ENCODE measurements at regions not wholly inside any gene's neighbourhood (a gene's known extent, or its start where the extent isn't known, plus 50 kb on each side); places are given as distances from the start of the nearest gene placed in this dataset.
"Not testable (repeated sequence)": the region's sequence is repeated elsewhere in the genome, so short reads cannot be mapped to it uniquely, and the experiment has no call there.

DNA sequence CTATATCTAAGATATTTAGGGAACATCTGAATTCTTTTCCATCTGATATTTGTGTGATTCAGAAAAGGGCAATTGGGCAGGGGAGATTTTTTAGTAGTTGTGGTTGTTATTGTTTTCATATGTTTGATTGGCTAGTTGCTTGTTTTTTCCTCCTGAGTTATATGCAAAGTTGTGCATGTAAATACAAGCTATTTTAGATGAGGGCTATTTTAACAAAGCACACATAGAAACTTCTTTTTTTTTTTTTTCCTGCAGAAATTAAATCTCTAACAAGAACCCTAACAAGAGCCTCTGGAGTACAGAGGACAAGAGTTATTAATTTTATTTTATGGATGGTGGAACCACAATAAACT is 559.1 kb downstream of the CETN3 start:
- Mint-ChIP-seq H3K4me1 (no peaks in the 10 kb centered on the region), H3K36me3 (no peaks in the 10 kb centered on the region), H3K9me3 (peaks cover 0 to 1% (median 0%) of the 10 kb centered on the region in 6 donors), H3K27ac (no peak overlapping the region), H3K27me3 (ENCODE audit: low read depth in 3 of 3) (peaks cover 0 to 2% (median 0%) of the 10 kb centered on the region in 3 donors), H3K4me3 (no peak overlapping the region)
- no peak for DNase-seq

- no peak overlapping the region for H3K4me3 Mint-ChIP-seq
- H3K27me3 Mint-ChIP-seq (ENCODE audit: low read depth in 3 of 3): peaks cover 0 to 2% (median 0%) of the 10 kb centered on the region in 3 donors
- no peaks in the 10 kb centered on the region for H3K36me3 Mint-ChIP-seq
- H3K27ac Mint-ChIP-seq: no peak overlapping the region
- peaks cover 0 to 1% (median 0%) of the 10 kb centered on the region in 6 donors for H3K9me3 Mint-ChIP-seq
- no peak for DNase-seq
- no peaks in the 10 kb centered on the region for H3K4me1 Mint-ChIP-seq
Measured at GRCh38 chr5:89849830-89850512, 559.6 kb downstream of the CETN3 start.

GRCh38 chr5:89847743-89848142 is 561.8 kb downstream of the CETN3 start:
- H3K9me3 Mint-ChIP-seq: peaks cover 0 to 6% (median 0%) of the 10 kb centered on the region in 6 donors
- no peaks in the 10 kb centered on the region for H3K4me1 Mint-ChIP-seq
- no peaks in the 10 kb centered on the region for H3K36me3 Mint-ChIP-seq
- H3K27ac Mint-ChIP-seq: no peak overlapping the region
- no peak overlapping the region for H3K4me3 Mint-ChIP-seq
- peaks cover 0 to 2% (median 0%) of the 10 kb centered on the region in 3 donors for H3K27me3 Mint-ChIP-seq (ENCODE audit: low read depth in 3 of 3)
- no peak for DNase-seq

- Mint-ChIP-seq H3K27me3 (ENCODE audit: low read depth in 3 of 3) (peaks cover 0 to 2% (median 0%) of the 10 kb centered on the region in 3 donors), H3K27ac (no peak overlapping the region)
Measured at GRCh38 chr5:89844548-89844947, 565.0 kb downstream of the CETN3 start.

DNA sequence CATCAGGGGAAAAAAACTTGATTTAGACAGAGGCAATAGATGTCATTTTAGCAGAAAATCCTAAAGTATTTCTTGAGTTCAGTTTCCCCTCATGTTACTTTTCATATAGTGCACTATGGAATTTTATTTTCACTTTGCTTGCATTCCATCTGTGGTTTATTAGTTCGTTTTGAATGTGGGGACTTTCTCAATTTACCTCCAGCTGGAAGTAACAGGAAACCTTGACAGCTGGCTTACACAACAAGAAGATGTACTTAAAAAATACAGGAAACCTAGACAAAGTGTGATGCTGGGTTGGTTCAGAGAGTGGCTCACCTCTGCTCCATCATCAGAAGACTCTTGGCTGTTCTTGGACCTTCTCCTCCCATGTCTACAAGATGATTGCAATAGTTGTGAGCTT is 567.0 kb downstream of the CETN3 start:
- DNase-seq: no peak
- H3K27me3 Mint-ChIP-seq (ENCODE audit: low read depth in 3 of 3): peaks cover 0 to 4% (median 0%) of the 10 kb centered on the region in 3 donors
- H3K4me3 Mint-ChIP-seq: no peak overlapping the region
- no peaks in the 10 kb centered on the region for H3K4me1 Mint-ChIP-seq
- no peaks in the 10 kb centered on the region for H3K36me3 Mint-ChIP-seq
- peaks cover 0 to 17% (median under 1%) of the 10 kb centered on the region in 6 donors for H3K9me3 Mint-ChIP-seq
- no peak overlapping the region for H3K27ac Mint-ChIP-seq

More at GRCh38 chr5:89844548-89844947, 565.0 kb downstream of the CETN3 start:
- Mint-ChIP-seq H3K4me1 (no peaks in the 10 kb centered on the region), H3K9me3 (peaks cover 0 to 9% (median 0%) of the 10 kb centered on the region in 6 donors), H3K36me3 (no peaks in the 10 kb centered on the region), H3K4me3 (no peak overlapping the region)
- no peak for DNase-seq

DNA sequence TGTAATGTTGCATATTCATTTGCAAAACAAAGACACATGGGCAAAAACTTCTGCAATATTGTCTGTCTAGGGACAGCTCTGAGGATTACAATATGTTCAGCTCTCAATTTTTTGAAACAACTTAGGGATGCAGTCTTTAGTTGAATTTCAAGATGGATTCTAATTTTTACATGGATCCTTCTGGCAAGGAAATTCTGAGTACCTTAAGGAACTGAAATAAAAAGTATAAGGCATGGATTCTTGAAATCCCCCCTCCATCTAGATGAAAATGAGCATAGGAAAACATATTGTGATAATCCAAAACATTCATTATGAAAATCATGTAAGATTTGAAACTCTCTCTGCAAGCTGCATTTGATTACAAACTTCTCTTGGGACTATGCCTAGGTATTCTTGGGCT is 568.6 kb downstream of the CETN3 start:
- Mint-ChIP-seq H3K4me3 (no peak overlapping the region), H3K4me1 (no peaks in the 10 kb centered on the region), H3K27me3 (ENCODE audit: low read depth in 3 of 3) (peaks cover 0 to 2% (median 0%) of the 10 kb centered on the region in 3 donors), H3K27ac (no peak overlapping the region), H3K36me3 (no peaks in the 10 kb centered on the region), H3K9me3 (peaks cover 0 to 28% (median 4%) of the 10 kb centered on the region in 6 donors)
- no peak for DNase-seq

GRCh38 chr5:89830691-89831090 is 578.9 kb downstream of the CETN3 start:
- Mint-ChIP-seq H3K4me1 (no peaks in the 10 kb centered on the region), H3K4me3 (no peak overlapping the region), H3K27ac (no peak overlapping the region), H3K36me3 (no peaks in the 10 kb centered on the region), H3K27me3 (ENCODE audit: low read depth in 3 of 3) (peaks cover 0 to 2% (median 0%) of the 10 kb centered on the region in 3 donors), H3K9me3 (peaks cover 0 to 6% (median under 1%) of the 10 kb centered on the region in 6 donors)
- DNase-seq: no peak

- no peaks in the 10 kb centered on the region for H3K36me3 Mint-ChIP-seq
- no peak overlapping the region for H3K4me3 Mint-ChIP-seq
- H3K27me3 Mint-ChIP-seq (ENCODE audit: low read depth in 3 of 3): peaks cover 0 to 2% (median 0%) of the 10 kb centered on the region in 3 donors
- no peaks in the 10 kb centered on the region for H3K4me1 Mint-ChIP-seq
- H3K9me3 Mint-ChIP-seq: peaks cover 0 to 13% (median 1%) of the 10 kb centered on the region in 6 donors
- H3K27ac Mint-ChIP-seq: no peak overlapping the region
- DNase-seq: no peak
Measured at GRCh38 chr5:89827960-89828359, 581.6 kb downstream of the CETN3 start.

DNA sequence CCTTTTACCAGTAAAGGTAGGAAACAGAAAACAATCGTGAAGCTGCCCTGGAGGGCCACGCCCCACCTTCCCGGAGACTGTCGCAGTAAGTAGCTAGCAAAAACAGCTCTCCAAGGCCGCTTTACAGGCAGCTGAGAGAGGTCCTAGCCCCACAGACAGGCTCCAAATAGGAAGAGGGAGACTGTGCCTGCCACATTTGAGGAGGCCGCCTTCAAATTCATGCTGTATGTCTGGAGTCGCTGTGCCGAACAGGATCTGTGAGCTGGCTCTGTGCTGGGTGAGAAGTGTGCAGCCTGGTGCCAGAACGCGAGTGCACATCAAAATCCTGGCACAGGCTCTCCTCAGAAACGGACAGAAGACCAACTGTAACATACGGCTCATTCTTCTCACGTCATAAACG is 582.2 kb downstream of the CETN3 start:
- Mint-ChIP-seq H3K4me3 (no peak overlapping the region), H3K36me3 (no peaks in the 10 kb centered on the region), H3K9me3 (peaks cover 0 to 13% (median 1%) of the 10 kb centered on the region in 6 donors), H3K4me1 (no peaks in the 10 kb centered on the region), H3K27ac (no peak overlapping the region), H3K27me3 (ENCODE audit: low read depth in 3 of 3) (peaks cover 0 to 2% (median 0%) of the 10 kb centered on the region in 3 donors)
- no peak for DNase-seq

DNA sequence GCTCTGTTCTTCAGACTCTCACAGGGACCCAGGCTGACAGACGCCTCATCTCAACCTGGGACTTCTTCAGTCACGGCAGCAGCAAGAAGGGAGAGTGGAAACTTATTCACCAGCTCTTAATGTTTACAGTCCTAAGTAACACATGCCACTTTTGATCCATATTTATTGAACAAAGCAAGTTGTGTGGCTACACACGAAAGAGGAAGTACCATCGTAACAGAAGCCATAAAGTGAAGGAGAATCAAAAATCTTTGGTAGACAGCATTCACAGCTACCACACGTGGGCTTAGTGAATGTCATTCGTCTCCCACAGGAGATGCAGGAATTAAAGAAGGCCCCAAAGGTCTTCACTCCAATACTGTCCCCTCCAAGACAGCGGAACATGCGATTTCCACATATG is 582.6 kb downstream of the CETN3 start:
- Mint-ChIP-seq H3K4me3 (no peak overlapping the region), H3K27ac (no peak overlapping the region), H3K27me3 (ENCODE audit: low read depth in 3 of 3) (peaks cover 0 to 2% (median 0%) of the 10 kb centered on the region in 3 donors), H3K36me3 (no peaks in the 10 kb centered on the region), H3K9me3 (peaks cover 0 to 13% (median 1%) of the 10 kb centered on the region in 6 donors), H3K4me1 (no peaks in the 10 kb centered on the region)
- no peak for DNase-seq

- Mint-ChIP-seq H3K27ac (no peak overlapping the region), H3K36me3 (no peaks in the 10 kb centered on the region), H3K4me3 (no peak overlapping the region), H3K27me3 (ENCODE audit: low read depth in 3 of 3) (no peaks in the 10 kb centered on the region), H3K9me3 (peaks cover 0 to 13% (median 3%) of the 10 kb centered on the region in 6 donors), H3K4me1 (no peaks in the 10 kb centered on the region)
- DNase-seq: no peak
Measured at GRCh38 chr5:89823046-89823445, 586.5 kb downstream of the CETN3 start.

- Mint-ChIP-seq H3K9me3 (peaks cover 0 to 5% (median under 1%) of the 10 kb centered on the region in 6 donors), H3K27me3 (ENCODE audit: low read depth in 3 of 3) (no peaks in the 10 kb centered on the region), H3K4me3 (no peak overlapping the region), H3K4me1 (no peaks in the 10 kb centered on the region), H3K27ac (no peak overlapping the region), H3K36me3 (no peaks in the 10 kb centered on the region)
- no peak for DNase-seq
Measured at GRCh38 chr5:89817841-89818240, 591.7 kb downstream of the CETN3 start.

DNA sequence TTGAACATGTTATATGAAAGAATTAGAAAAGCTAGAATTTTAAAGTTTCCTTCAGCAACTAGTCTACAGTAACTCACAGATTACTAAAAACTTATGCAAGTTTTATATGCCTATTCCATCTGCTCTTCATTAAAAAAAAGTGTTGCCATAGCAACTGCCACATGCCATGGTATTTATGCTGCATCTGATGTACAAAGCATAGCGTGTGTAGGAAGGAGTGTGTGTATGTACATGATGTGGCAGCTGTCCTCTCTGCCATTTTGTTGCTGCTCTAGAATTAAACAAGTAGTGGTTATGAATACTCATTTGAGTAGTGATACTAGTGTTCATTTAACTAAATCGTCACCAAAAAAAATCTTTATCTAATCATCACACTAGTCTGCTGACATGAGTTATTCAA is 593.5 kb downstream of the CETN3 start:
- H3K4me3 Mint-ChIP-seq: no peak overlapping the region
- H3K27ac Mint-ChIP-seq: no peak overlapping the region
- H3K27me3 Mint-ChIP-seq (ENCODE audit: low read depth in 3 of 3): no peaks in the 10 kb centered on the region
- H3K36me3 Mint-ChIP-seq: no peaks in the 10 kb centered on the region
- H3K9me3 Mint-ChIP-seq: peaks cover 0 to 12% (median 2%) of the 10 kb centered on the region in 6 donors
- DNase-seq: no peak
- no peaks in the 10 kb centered on the region for H3K4me1 Mint-ChIP-seq

- H3K4me1 Mint-ChIP-seq: not testable (repeated sequence)
Measured at GRCh38 chr5:89800735-89801134, 608.8 kb downstream of the CETN3 start.

DNA sequence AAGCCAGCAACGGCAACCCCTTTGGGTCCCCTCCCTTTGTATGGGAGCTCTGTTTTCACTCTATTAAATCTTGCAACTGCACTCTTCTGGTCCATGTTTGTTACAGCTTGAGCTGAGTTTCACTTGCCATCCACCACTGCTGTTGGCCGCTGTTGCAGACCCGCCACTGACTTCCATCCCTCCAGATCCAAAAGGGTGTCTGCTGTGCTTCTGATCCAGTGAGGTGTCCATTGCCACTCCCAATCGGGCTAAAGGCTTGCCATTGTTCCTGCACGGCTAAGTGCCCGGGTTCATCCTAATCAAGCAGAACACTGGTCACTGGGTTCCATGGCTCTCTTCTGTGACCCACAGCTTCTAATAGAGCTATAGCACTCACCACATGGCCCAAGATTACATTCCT is 615.1 kb downstream of the CETN3 start:
- not testable (repeated sequence) for H3K27ac Mint-ChIP-seq; DNase-seq; H3K36me3 Mint-ChIP-seq; H3K4me1 Mint-ChIP-seq; H3K27me3 Mint-ChIP-seq (ENCODE audit: low read depth in 3 of 3); H3K4me3 Mint-ChIP-seq
- peaks cover 2 to 16% (median 5%) of the 10 kb centered on the region in 6 donors for H3K9me3 Mint-ChIP-seq

More at GRCh38 chr5:89800735-89801134, 608.8 kb downstream of the CETN3 start:
- not testable (repeated sequence) for H3K27ac Mint-ChIP-seq; H3K27me3 Mint-ChIP-seq (ENCODE audit: low read depth in 3 of 3); H3K4me3 Mint-ChIP-seq; H3K36me3 Mint-ChIP-seq; DNase-seq
- H3K9me3 Mint-ChIP-seq: peaks cover 0 to 20% (median 12%) of the 10 kb centered on the region in 6 donors

Measured in immature natural killer cell (primary cell).